HG03139 (cell line): ENCODE measurements at regions not wholly inside any gene's neighbourhood (a gene's known extent, or its start where the extent isn't known, plus 50 kb on each side); places are given as distances from the start of the nearest gene placed in this dataset.

Experiments used
- ATAC-seq: cut with Tn5 transposase; IDR thresholded peaks from one replicate; pipeline ENCODE4 v1.9.1; 2021; ENCODE audit not compliant: unreplicated experiment

DNA sequence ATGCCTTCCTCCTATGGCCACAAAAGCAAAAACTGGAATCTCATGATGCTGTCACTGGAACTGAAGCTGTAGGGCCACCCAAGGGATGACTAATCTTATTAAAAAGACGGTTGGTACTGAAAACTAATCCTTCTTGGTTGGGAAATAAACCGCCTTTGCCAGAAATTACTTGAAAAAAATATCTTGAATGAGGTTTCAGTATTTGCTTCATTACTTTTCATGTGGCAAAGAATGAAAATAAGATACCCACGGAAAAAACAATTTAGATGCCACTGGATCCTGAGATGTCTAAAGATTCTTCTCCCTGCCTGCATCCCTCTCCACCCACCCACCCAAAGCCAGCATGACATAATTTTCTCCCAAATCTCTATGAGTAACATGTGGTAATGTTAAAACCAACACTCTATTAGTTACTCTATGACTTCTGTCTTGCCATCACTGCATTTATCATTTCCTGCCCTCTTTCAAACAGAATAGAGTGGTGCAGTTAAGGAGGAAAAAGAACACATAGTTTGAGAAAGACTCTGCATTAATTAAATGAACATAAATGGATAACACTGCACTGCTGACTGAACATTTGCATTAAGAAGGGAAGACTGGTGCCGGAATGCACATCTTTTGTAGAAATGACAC lies 111.8 kb upstream of the DPH6 start:
- no peak for ATAC-seq

DNA sequence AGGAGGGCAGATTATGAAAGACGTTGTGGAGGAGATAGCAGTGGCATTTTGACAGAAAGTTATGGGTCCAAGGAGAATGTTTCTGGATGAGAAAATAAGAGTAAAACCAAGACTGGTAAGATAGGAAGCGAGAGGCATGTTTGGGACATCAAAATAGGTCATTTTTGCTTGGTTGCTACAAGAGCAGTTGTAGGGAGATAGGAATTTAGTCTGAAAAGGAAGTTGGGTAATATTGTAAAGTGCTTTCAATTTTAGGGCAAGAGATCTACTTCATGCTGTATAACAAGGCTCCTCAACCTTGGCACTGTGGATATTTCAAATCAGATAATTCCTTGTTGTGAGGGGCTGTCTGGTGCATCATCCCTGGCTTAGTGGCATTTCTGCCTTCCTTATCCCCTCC lies 118.0 kb upstream of the DPH6 start:
- ATAC-seq: no peak

DNA sequence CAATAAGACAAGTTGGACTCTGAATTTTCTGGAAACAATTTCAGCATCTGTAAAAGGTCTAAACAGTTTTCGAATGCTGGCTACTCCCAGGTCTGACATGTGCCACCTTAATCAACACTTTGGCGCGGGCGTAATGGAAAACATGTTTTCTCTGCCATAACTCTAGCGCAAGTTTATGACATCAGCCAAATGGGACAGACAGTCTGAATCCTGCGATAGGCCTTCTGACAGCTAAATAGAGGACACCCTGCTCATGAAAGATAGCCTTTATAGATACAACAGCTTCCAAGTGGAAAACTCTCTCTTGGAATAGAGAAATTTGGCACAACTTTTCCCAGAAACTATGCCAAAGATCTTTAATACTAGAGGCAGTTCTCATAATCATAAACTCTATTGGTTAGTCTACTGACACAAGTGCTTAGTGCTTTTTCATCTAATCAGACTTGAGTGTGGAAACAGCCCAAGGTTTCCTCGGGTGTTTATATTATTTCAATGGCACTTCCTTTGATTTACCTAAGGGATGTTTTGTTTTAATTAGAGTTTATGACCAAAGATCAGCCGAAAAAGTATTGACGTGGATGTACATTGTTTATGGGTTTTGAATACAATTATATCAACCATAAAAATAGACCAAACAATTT lies 120.1 kb upstream of the DPH6 start:
- no peak for ATAC-seq

DNA sequence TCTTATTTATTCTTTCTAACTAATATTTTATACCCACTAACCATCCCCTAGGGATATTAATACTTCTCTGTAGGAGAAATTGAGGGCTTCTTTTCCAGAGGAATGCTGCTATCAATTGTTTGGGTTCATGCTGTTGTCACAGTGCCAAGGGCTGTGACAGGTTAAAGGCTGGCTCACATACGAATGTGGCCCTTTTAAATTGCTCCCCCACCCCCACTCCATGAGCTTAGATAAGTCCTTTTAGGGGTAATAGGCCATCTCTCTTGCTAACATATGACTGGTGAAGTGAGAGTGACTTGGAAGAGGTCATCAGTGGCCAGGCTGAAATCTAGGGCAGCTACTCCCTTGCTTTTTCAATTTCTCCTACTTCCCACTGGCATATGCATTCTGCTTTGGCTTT lies 121.9 kb upstream of the DPH6 start:
- no peak for ATAC-seq

DNA sequence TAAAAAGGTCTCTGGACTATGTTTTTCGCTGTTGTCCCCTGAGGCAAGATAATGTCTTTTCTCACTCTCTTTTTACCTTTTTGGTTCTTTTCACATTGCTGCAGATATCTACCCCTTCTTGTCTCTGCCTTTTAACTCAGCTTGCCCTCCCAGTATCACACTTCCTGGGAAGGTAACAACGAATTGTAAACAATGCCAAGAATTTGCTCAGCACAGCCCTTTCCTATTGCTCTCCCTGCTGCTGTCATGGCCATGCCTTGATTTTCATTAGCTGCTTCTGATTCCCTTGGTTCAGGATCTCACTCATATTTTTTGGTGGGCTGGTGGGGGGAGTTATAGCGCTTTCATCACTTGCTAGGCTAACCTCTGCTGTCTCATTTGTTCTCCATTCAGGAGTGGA lies 123.1 kb upstream of the DPH6 start:
- no peak for ATAC-seq

DNA sequence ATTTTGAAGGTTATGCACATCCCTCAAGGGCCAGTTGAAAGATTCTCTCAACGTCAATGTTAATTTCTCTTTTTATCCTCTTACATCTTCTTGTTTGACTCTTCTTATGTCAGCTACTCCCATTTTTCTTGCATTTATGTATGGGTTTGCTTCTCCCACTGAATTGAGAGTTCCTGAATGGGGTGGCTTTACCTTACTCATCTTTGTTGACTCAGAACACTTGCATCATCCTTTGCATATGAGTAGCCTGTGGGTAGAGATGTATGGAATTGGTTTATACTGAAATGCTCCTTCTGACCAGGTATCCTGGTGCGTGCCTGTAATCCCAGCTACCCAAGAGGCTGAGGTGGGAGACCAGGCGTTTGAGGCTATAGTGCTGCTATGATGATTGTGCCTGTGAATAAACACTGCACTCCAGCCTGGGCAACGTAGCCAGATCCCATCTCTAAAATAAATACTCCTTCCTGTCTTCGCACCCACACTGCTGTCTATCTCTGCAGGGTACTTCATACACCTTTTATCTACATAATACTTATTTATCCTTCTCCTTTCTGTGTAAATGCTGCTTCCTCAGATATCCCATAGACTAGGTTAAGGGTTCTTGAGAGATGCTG lies 123.6 kb upstream of the DPH6 start:
- ATAC-seq: no peak

DNA sequence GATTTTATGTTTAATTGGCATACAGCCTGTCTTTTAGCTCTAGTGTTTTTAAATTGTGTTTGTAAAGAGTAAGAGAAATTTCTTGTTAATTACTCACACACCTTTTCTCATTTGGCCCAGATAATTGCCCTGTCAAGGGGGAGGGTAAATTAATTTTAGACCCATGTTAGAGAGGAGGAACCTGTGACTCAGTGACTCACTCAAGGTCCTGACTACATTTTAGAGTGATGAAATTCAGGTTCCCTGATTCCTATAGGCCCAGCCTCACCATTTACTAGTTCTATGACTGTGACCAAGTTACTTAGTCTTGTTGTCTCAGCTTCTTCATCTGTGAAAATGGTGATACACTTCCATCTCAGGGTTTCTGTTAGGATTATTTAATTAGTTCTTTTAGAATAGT lies 125.2 kb upstream of the DPH6 start:
- no peak for ATAC-seq

DNA sequence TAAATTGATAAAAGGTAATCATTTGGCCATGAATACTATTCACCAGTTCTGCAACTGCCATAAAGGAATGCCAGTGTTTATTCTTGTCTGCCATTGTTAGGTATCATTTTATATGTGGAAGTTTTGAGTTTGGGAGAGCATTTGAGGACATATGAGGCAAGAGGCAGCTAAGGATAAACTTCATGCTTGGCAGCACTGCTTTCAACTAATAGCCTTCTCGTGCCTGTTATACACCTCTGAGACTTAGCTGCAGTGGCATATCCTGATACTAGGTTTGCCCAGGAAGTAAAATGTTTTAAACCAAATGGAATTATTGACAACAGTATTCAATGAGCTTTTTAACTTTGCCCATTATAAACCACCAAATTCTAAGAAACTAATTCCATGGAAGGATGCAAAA lies 126.0 kb upstream of the DPH6 start:
- no peak for ATAC-seq

DNA sequence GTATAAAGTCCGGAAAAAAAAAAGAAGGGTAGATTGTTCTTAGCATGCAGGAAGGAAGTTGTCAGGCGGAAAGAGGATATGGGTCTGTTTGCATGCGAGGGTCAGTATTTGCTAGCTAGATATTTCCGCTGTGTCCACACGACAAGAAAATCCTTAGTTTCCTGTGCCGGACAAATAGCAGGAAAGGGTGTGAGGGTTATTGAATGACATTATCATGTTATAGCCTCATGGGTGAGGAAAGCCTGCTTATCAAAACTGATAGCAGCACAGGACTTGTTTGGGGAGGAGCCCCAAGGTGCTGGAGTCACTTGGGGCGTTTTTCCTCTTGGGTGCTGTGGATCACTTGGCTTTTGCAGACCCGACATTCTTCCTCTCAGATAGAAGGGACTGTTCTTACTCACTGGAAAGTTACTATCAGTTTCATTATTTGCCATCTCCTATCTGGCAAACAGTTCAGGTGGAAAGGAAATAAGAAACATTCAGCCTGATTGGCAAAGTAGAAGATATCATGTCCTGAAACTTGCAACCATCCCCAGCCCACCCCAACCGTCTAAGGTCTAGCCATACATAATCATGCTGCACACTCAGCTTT lies 127.2 kb upstream of the DPH6 start:
- ATAC-seq: no peak

DNA sequence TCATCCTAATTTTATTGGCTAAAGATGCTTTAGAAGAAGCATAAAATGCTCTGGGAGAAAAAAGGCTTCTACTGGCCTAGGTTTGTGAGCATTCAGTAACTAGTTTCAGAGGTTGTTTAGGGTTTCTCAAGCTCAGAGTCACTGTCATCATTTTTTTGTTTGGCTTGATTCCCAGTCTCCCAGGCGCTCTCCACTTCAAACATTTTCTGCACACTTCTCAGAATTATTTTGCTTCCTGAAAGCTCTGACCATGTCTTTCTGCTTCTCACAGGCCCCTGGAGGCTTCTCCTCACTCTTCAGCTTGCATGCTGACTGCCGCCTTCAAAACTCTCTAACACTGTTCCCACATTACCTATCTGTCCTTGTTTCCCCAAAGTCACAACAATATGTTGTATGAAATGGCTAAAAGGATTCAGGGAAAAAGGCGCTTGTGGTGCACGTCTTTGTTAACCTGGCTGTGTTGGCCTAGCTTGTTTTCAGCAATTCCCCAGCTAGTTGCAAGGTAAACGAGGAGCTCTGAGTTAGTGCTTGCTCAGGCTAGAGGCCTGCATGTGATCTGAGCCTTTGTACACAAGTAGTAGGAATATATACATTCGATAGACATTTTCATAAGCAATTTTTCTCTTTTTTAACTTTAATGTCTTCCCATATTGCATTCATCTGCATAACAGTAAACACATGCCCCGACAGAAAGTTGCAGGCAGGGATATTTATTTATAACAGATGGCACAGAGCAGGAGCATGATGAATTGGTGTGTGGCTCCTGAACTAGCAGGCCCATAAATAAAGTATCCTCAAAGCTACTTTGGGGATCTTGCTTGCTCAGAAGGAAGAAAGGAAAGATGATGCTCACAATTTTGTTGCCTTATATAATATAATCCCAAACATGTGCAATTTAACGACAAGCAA lies 129.2 kb upstream of the DPH6 start:
- no peak for ATAC-seq

DNA sequence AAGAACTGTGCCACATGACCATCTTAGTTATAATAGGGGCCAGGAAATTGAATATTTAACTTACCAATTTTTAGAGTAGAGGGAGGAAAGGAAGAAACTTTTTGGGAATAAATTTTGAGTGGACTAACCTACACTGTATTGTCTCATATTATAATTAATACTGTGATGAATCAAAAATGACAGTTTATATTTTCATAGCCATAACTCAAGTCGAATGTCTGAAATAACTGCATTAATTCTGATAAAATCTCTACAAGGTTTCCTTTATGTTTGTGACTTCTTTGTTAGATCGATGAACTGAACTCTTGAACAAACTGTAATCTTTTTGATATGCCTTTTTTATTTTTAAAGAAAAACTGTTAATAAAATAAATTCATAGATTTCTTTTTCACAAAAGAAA lies 132.8 kb upstream of the DPH6 start:
- no peak for ATAC-seq

DNA sequence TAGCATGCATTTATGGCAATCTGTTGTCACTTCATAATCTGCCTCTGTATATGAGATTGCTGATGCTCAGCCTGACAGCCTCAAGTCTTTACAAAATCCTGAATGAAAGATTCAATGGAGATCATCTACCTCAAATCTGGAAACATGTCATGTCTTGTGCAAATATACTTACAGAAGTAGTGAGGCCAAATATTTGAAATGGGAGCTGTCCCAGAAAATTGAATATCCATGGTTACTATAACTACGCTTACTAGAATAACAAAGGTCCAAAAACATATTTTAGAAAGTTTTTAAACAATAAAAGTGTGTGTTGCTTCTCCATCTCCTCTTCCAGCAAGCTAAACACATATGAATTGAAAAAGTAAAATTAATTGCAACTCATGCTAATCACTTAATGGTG lies 133.2 kb upstream of the DPH6 start:
- no peak for ATAC-seq

DNA sequence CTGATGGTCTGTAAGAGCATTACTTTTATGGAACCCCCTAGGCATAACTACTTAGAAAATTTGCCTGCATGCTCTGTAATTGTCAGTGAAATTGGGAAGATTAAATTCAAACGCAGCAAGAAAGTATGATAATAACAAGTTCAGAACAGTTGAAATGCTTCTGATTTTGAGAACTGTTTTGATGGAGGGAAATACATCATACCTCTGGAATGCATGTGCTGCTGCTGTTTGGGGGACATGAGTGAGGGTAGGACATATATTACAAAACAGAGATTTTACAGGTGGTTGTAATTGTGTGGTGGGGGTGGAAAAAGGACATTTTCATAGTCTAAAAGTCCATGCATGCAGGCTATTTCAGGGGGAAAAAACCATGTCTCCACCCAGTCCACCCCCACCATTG lies 135.0 kb upstream of the DPH6 start:
- no peak for ATAC-seq

DNA sequence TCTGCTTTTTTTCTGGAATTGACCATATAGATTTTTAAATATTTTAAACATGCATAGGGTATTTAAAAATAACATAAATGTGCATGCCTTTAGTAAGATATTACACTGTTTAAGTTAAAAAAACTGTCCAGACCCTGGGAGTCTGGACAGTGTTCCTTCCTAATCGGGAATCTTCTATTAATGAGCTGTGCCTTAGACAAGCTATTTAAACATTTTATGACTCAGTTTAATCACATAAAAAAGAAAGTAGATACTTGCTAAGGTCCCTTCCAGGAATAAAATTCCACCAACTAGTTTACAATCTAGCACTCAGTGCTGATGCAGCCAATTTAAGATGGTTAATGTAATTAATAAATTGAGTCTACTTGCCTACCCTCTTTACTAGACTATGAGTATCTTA lies 140.4 kb upstream of the DPH6 start:
- ATAC-seq: no peak

DNA sequence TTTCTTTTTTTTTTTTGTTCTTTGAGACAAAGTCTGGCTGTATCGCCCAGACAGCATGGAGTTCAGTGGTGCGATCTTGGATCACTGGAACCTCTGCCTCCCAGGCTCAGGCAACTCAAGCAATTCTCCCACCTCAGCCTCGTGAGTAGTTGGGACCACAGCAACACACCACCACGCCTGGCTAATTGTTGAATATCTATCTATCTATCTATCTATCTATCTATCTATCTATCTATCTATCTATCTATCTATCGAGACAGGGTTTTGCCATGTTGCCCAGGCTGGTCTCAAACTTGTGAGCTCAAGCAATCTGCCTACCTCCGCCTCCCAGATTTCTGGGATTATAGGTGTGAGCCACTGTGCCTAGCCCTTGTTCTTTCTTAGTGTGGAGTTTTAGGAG lies 143.3 kb upstream of the DPH6 start:
- no peak for ATAC-seq

DNA sequence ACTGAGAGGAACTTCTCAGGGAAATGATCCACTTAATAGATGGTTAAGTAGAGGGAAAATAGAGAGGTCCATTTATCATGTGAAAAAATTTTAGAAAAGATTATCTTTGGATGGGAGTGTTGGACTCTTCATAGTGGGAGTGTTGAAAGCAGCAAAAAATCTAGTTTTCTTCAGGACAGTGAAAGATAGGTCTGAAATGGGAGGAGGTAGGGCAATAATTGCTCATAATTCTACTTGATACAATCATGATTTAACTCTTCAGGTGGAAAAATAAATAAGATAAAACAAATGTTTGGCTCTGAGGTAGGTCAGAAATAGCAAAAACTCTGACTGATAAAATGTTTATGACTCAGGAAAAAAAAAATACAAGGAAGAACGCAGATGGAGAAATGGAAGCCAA lies 144.1 kb upstream of the DPH6 start:
- ATAC-seq: no peak

DNA sequence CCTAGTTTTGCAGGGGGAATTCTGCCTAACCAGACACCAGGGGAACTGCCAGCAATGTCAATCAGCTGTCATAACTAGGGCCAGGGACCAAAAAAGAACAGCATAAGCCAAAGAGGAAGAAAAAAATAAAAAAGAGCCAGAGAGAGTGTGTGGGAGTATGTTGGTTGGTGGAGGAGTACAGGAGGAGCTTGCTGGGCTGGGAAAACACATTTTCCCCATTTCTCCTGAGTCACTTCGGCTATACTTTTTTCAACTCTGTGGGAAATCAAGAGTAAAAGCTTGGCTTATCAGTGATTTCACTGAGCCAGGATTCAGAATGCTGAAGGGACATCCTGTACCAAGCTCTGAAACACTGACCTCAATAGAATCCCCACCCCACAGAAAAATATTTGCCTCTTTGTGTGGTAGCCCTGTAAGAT lies 144.7 kb upstream of the DPH6 start:
- ATAC-seq: no peak

DNA sequence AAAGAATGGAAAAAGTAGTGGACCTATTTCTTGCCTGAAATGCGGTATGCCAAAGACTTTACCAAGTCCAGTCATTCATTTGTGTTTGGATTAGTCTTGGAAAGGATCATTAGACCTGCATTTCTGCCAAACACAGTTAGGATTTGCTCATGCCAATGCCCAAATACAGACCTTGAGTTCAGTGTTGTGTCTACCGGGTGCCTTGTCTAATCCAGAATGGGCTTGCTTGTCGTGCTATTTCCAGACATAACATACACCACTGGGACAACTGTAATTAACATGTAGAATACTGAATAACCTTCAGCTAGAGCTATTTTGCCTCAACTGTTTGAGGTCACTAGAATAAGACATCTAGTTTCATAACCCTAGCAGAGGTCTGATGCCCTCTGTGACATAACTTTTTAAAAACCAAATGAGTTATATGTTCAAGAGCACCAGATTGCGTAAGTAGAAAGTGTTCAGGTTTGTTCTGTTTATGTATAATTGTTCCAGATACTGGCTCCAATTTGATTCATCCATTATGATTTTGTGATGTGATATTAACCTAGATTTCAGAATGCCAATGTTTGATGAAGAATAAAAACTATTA lies 145.3 kb upstream of the DPH6 start:
- no peak for ATAC-seq

DNA sequence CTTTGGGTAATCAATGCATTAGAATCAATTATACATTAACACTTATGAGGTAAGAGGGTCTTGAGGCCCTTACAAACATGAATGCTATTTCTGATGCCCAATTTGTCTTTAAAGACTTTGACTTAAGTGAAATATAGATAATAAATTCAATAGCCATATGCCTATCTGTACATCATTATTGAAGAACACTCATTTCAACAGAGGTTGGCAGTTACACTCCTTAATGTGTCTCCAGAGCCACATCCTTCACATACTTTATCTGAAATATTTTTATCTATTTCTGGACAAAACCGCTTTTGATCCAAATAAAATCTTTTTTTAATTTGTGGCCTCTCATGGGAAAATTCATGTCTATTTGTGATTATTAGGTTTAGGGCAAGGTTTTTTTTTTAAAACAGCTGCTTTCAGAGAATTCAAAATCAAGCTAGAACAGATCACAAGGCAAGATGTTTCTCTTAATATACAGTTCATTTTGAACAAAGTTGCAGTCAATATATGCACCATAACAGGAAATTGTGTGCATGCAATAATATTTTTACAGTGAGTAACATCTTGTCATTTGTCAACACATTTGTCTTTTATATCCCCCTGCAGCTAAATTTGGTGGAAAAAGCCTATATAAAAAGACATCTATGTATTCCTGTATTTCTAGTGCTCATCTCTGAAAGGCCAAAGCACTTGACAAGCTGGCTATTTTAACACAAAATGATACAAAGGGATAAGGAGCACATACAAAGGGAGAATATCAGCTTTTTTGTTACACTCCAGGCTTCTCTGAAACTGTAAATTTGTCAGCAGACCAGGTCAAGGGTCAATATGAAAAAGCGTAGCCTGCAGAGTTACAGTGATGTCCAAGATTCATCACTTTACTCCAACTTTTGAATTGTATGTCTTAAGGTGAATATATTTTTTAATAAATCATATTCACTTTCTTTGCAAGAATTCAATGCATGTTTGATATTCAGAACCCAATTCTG lies 146.2 kb upstream of the DPH6 start:
- ATAC-seq: no peak

DNA sequence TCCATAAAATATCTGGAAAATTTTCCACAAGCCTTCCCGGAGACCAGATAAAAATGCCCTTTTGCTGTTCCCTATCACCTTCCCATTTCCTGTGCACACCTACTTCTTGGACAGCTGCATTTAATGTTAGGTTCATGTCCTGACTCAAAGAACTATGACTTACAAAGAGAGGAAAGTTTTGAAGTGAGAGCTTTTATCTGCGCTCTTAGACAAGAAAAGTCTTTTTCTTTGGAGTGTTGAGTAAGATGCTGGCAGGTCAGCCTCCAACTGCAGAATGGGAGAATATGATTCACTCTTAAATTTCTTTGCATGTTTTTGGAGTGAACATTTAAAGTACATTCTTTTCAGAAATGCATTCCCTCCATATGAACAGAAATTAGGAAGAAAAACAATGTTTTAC lies 147.3 kb upstream of the DPH6 start:
- ATAC-seq: no peak
